Naive B cell (primary cell): ENCODE measurements at regions not wholly inside any gene's neighbourhood (a gene's known extent, or its start where the extent isn't known, plus 50 kb on each side); places are given as distances from the start of the nearest gene placed in this dataset.
A peak's percentile ranks its signal among the peaks of the same experiment; 100 is the strongest.
"Not testable (repeated sequence)": the region's sequence is repeated elsewhere in the genome, so short reads cannot be mapped to it uniquely, and the experiment has no call there.

ENCODE experiments used
- ATAC-seq, 2 donors: fragments of 150-1000 bp; cut with Tn5 transposase; 2 replicates each; pipeline ENCODE4 v1.10.0; 2021; ENCODE audit warnings: low read depth in 2 of 2, mild to moderate bottlenecking in 2 of 2, moderate library complexity in 2 of 2
- DNase-seq: peaks from one replicate; pipeline ENCODE4 v3.0.0; 2022
- H3K27ac Mint-ChIP-seq, 6 donors: one replicate each; pipeline ENCODE4 v1.8.0; 2020 to 2022; ENCODE audit warnings: mild to moderate bottlenecking in 6 of 6, mixed read lengths in 6 of 6, moderate library complexity in 5 of 6, inconsistent platforms in 2 of 6
- H3K27me3 Mint-ChIP-seq, 3 donors: one replicate each; pipeline ENCODE4 v1.8.0; 2021 to 2022; ENCODE audit warnings: mixed read lengths in 3 of 3, mild to moderate bottlenecking in 1 of 3
- H3K36me3 Mint-ChIP-seq, 2 donors: one replicate each; pipeline ENCODE4 v1.8.0; 2020 to 2022; ENCODE audit warnings: mixed read lengths in 2 of 2, inconsistent platforms in 1 of 2, mild to moderate bottlenecking in 1 of 2
- H3K4me1 Mint-ChIP-seq, 3 donors: one replicate each; pipeline ENCODE4 v1.8.0; 2020 to 2022; ENCODE audit warnings: mixed read lengths in 3 of 3, inconsistent platforms in 1 of 3, mild to moderate bottlenecking in 1 of 3, moderate library complexity in 1 of 3
- H3K4me3 Mint-ChIP-seq, 8 donors: one replicate each; pipeline ENCODE4 v1.8.0; 2020 to 2022; ENCODE audit warnings: mild to moderate bottlenecking in 8 of 8, mixed read lengths in 8 of 8, moderate library complexity in 8 of 8, inconsistent platforms in 2 of 8
- H3K9me3 Mint-ChIP-seq, 7 donors: one replicate each; pipeline ENCODE4 v1.8.0; 2020 to 2022; ENCODE audit warnings: mixed read lengths in 7 of 7, mild to moderate bottlenecking in 5 of 7, inconsistent platforms in 2 of 7, moderate library complexity in 1 of 7

- Mint-ChIP-seq H3K9me3 (peaks cover 0 to 6% (median 0%) of the 10 kb centered on the region in 7 donors), H3K4me1 (no peaks in the 10 kb centered on the region), H3K36me3 (peaks cover 0 to 8% of the 10 kb centered on the region in 2 donors), H3K27ac (no peak overlapping the region), H3K4me3 (no peak overlapping the region), H3K27me3 (peaks cover 0 to 8% (median 0%) of the 10 kb centered on the region in 3 donors)
- no peak for ATAC-seq
- no peak for DNase-seq
These were observed 303.5 kb upstream of the GADL1 start for GRCh38 chr3:31197941-31198340.

GRCh38 chr3:31198890-31199289, 304.4 kb upstream of the GADL1 start:
- no peaks in the 10 kb centered on the region for H3K4me1 Mint-ChIP-seq
- peaks cover 0 to 5% (median 0%) of the 10 kb centered on the region in 7 donors for H3K9me3 Mint-ChIP-seq
- peaks cover 0 to 8% of the 10 kb centered on the region in 2 donors for H3K36me3 Mint-ChIP-seq
- no peak overlapping the region for H3K27ac Mint-ChIP-seq
- H3K27me3 Mint-ChIP-seq, result peaks cover 0 to 8% (median 0%) of the 10 kb centered on the region in 3 donors
- ATAC-seq (no peak), DNase-seq (no peak)
- no peak overlapping the region for H3K4me3 Mint-ChIP-seq

GRCh38 chr3:31203960-31204795, 309.7 kb upstream of the GADL1 start:
- Mint-ChIP-seq H3K9me3 (peaks cover 4 to 35% (median 14%) of the 10 kb centered on the region in 7 donors), H3K27ac (no peak overlapping the region), H3K36me3 (peaks cover 8 to 12% of the 10 kb centered on the region in 2 donors), H3K4me3 (no peak overlapping the region), H3K4me1 (peaks cover 0 to under 1% (median 0%) of the 10 kb centered on the region in 3 donors), H3K27me3 (peaks cover 0 to 8% (median 0%) of the 10 kb centered on the region in 3 donors)
- no peak for ATAC-seq
- DNase-seq, result no peak

- not testable (repeated sequence) for H3K4me1 Mint-ChIP-seq, H3K27ac Mint-ChIP-seq, DNase-seq, H3K27me3 Mint-ChIP-seq, H3K4me3 Mint-ChIP-seq, ATAC-seq
- Mint-ChIP-seq H3K36me3 (peaks cover 8 to 12% of the 10 kb centered on the region in 2 donors), H3K9me3 (peaks cover 4 to 35% (median 14%) of the 10 kb centered on the region in 7 donors)
These were observed 310.3 kb upstream of the GADL1 start for GRCh38 chr3:31204796-31205056.

GRCh38 chr3:31210068-31210645, 315.7 kb upstream of the GADL1 start:
- Mint-ChIP-seq H3K27me3 (no peaks in the 10 kb centered on the region), H3K4me1 (peaks cover 24 to 31% (median 28%) of the 10 kb centered on the region in 3 donors), H3K27ac (peak overlapping the region in 1 of 6 donors; percentile 34), H3K36me3 (peaks cover 0 to 12% of the 10 kb centered on the region in 2 donors), H3K4me3 (no peak overlapping the region), H3K9me3 (peaks cover 4 to 31% (median 12%) of the 10 kb centered on the region in 7 donors)
- DNase-seq (no peak), ATAC-seq (no peak)

- Mint-ChIP-seq H3K27me3 (no peaks in the 10 kb centered on the region), H3K4me1 (peaks cover 28 to 34% (median 29%) of the 10 kb centered on the region in 3 donors), H3K9me3 (peaks cover 0 to 4% (median 1%) of the 10 kb centered on the region in 7 donors), H3K4me3 (peak overlapping the region in 6 of 8 donors; percentile 40 to 75 (median 56)), H3K36me3 (no peaks in the 10 kb centered on the region), H3K27ac (peak overlapping the region in 2 of 6 donors; percentile 39 to 50)
- DNase-seq (no peak), ATAC-seq (no peak)
These were observed 318.7 kb upstream of the STT3B start for GRCh38 chr3:31213869-31214486.

GRCh38 chr3:31218082-31218481, 314.6 kb upstream of the STT3B start:
- no peak for DNase-seq
- ATAC-seq, result no peak
- H3K27me3 Mint-ChIP-seq, result no peaks in the 10 kb centered on the region
- H3K36me3 Mint-ChIP-seq, result no peaks in the 10 kb centered on the region
- peaks cover 0 to 4% (median 0%) of the 10 kb centered on the region in 7 donors for H3K9me3 Mint-ChIP-seq
- peaks cover 27 to 39% (median 32%) of the 10 kb centered on the region in 3 donors for H3K4me1 Mint-ChIP-seq
- no peak overlapping the region for H3K4me3 Mint-ChIP-seq
- H3K27ac Mint-ChIP-seq, result no peak overlapping the region

GRCh38 chr3:31219131-31219843, 313.4 kb upstream of the STT3B start:
- Mint-ChIP-seq H3K36me3 (no peaks in the 10 kb centered on the region), H3K9me3 (peaks cover 0 to 4% (median 0%) of the 10 kb centered on the region in 7 donors), H3K27ac (peak overlapping the region in 2 of 6 donors; percentile 30 to 54), H3K4me3 (peak overlapping the region in 1 of 8 donors; percentile 22), H3K27me3 (no peaks in the 10 kb centered on the region), H3K4me1 (peaks cover 23 to 37% (median 28%) of the 10 kb centered on the region in 3 donors)
- ATAC-seq (no peak), DNase-seq (no peak)

GRCh38 chr3:31220431-31220830, 312.3 kb upstream of the STT3B start:
- H3K27me3 Mint-ChIP-seq, result no peaks in the 10 kb centered on the region
- no peak for DNase-seq
- H3K27ac Mint-ChIP-seq, result peak overlapping the region in 1 of 6 donors; percentile 29
- H3K4me1 Mint-ChIP-seq, result peaks cover 27 to 33% (median 28%) of the 10 kb centered on the region in 3 donors
- peaks cover 0 to 4% (median 0%) of the 10 kb centered on the region in 7 donors for H3K9me3 Mint-ChIP-seq
- H3K36me3 Mint-ChIP-seq, result no peaks in the 10 kb centered on the region
- H3K4me3 Mint-ChIP-seq, result no peak overlapping the region
- ATAC-seq, result no peak

- no peaks in the 10 kb centered on the region for H3K27me3 Mint-ChIP-seq
- H3K9me3 Mint-ChIP-seq, result peaks cover 0 to 6% (median 4%) of the 10 kb centered on the region in 7 donors
- H3K36me3 Mint-ChIP-seq, result no peaks in the 10 kb centered on the region
- DNase-seq, result no peak
- H3K27ac Mint-ChIP-seq, result peak overlapping the region; percentile 27 to 96 (median 83)
- peak overlapping the region in 6 of 8 donors; percentile 33 to 72 (median 65) for H3K4me3 Mint-ChIP-seq
- H3K4me1 Mint-ChIP-seq, result peaks cover 53 to 55% (median 54%) of the 10 kb centered on the region in 3 donors
- ATAC-seq, result no peak
These were observed 309.4 kb upstream of the STT3B start for GRCh38 chr3:31223278-31223677.

- peaks cover 57 to 70% (median 65%) of the 10 kb centered on the region in 3 donors for H3K4me1 Mint-ChIP-seq
- DNase-seq, result no peak
- ATAC-seq, result no peak
- no peaks in the 10 kb centered on the region for H3K36me3 Mint-ChIP-seq
- H3K4me3 Mint-ChIP-seq, result peak overlapping the region in 2 of 8 donors; percentile 10 to 53
- peak overlapping the region in 4 of 6 donors; percentile 49 to 98 (median 75) for H3K27ac Mint-ChIP-seq
- no peaks in the 10 kb centered on the region for H3K27me3 Mint-ChIP-seq
- H3K9me3 Mint-ChIP-seq, result peaks cover 0 to 10% (median 4%) of the 10 kb centered on the region in 7 donors
These were observed 307.8 kb upstream of the STT3B start for GRCh38 chr3:31224936-31225335.

GRCh38 chr3:31225923-31226322, 306.8 kb upstream of the STT3B start:
- Mint-ChIP-seq H3K27ac (peak overlapping the region; percentile 97 to 100 (median 98)), H3K4me1 (peaks cover 61 to 78% (median 68%) of the 10 kb centered on the region in 3 donors), H3K4me3 (peak overlapping the region; percentile 48 to 90 (median 82)), H3K36me3 (no peaks in the 10 kb centered on the region), H3K9me3 (peaks cover 0 to 10% (median 2%) of the 10 kb centered on the region in 7 donors), H3K27me3 (no peaks in the 10 kb centered on the region)
- no peak for ATAC-seq
- DNase-seq, result no peak

GRCh38 chr3:31226346-31226745, 306.4 kb upstream of the STT3B start:
- no peaks in the 10 kb centered on the region for H3K27me3 Mint-ChIP-seq
- no peaks in the 10 kb centered on the region for H3K36me3 Mint-ChIP-seq
- peaks cover 66 to 82% (median 72%) of the 10 kb centered on the region in 3 donors for H3K4me1 Mint-ChIP-seq
- peak overlapping the region; percentile 97 to 100 (median 98) for H3K27ac Mint-ChIP-seq
- peak overlapping the region; percentile 48 to 90 (median 82) for H3K4me3 Mint-ChIP-seq
- peak; percentile 35 to 37 for ATAC-seq
- DNase-seq, result peak; percentile 58
- H3K9me3 Mint-ChIP-seq, result peaks cover 0 to 10% (median 2%) of the 10 kb centered on the region in 7 donors
